Kidney (tissue), 13 donors: ENCODE measurements at regions not wholly inside any gene's neighbourhood (a gene's known extent, or its start where the extent isn't known, plus 50 kb on each side); places are given as distances from the start of the nearest gene placed in this dataset.

ENCODE experiments used
- DNase-seq, 5 donors: peaks; one replicate each; pipeline ENCODE4 v3.0.0-alpha.2; 2013 to 2020
- FAIRE-seq: peaks from 2 replicates; lab custom pipeline; 2012; peaks lifted over from hg19 to GRCh38; lab: Jason Lieb, UNC
- H3K27ac ChIP-seq, 2 donors: one replicate each; pipeline ENCODE4 v1.7.0; 2013; ENCODE audit warnings: low read depth in 2 of 2, low read length in 2 of 2, inconsistent platforms in 1 of 2
- H3K27me3 ChIP-seq: one replicate; pipeline ENCODE4 v1.7.1; 2013; ENCODE audit warnings: low read length, inconsistent platforms; ENCODE audit not compliant: control insufficient read depth, insufficient read depth
- H3K36me3 ChIP-seq, 3 donors: one replicate each; pipeline versions ENCODE4 v1.7.0 to v1.7.1; 2013; ENCODE audit warnings: low read length in 3 of 3, control low read depth in 1 of 3, inconsistent platforms in 1 of 3; ENCODE audit not compliant: insufficient read depth in 3 of 3, control insufficient read depth in 2 of 3
- H3K4me1 ChIP-seq, 3 donors: one replicate each; pipeline versions ENCODE4 v1.7.0 to v1.7.1; 2013; ENCODE audit warnings: low read length in 3 of 3, inconsistent platforms in 1 of 3, low read depth in 1 of 3; ENCODE audit not compliant: control insufficient read depth in 2 of 3, insufficient read depth in 2 of 3
- H3K4me3 ChIP-seq, 3 donors: one replicate each; pipeline versions ENCODE4 v1.7.0 to v1.8.1; 2013; ENCODE audit warnings: low read length in 3 of 3, control low read depth in 1 of 3, inconsistent platforms in 1 of 3
- H3K9ac ChIP-seq, 3 donors: one replicate each; pipeline versions ENCODE4 v1.7.0 to v1.7.1; 2013; ENCODE audit warnings: low read length in 3 of 3, control low read depth in 1 of 3, inconsistent platforms in 1 of 3
- H3K9me3 ChIP-seq, 3 donors: one replicate each; pipeline versions ENCODE4 v1.7.0 to v1.7.1; 2013; ENCODE audit warnings: low read length in 3 of 3, control low read depth in 1 of 3, inconsistent platforms in 1 of 3; ENCODE audit not compliant: control insufficient read depth in 2 of 3, insufficient read depth in 1 of 3
- CTCF ChIP-seq: IDR thresholded peaks from 3 replicates; pipeline ENCODE4 v1.5.1; 2012; ENCODE audit warnings: mild to moderate bottlenecking, moderate library complexity, borderline replicate concordance; ENCODE audit not compliant: insufficient read depth; ENCODE audit errors: extremely low read depth
- intact Hi-C: fragments of 100-400 bp; cut with DNase I; formaldehyde crosslinking; loops from one replicate; pipeline ENCODE4 v1.11.1; 2022
- donor health status: control.
- donor health status: control.
- donor health status: control.
- donor health status: control.
- donor health status: control.
- donor health status: DM: yes; HTN: yes; CAD: no.
- donor health status: Normal renal cell carcinoma (clear cell type).

- TF ChIP-seq CTCF: no peak
- H3K36me3 ChIP-seq: no peaks in the 10 kb centered on the region
- no peak overlapping the region for H3K9ac ChIP-seq
- no peak overlapping the region for H3K27ac ChIP-seq
- H3K27me3 ChIP-seq: no peaks in the 10 kb centered on the region
- FAIRE-seq (no peak), DNase-seq (no peak)
- intact Hi-C loops: no loop called here
- H3K9me3 ChIP-seq: no peaks in the 10 kb centered on the region
- no peak overlapping the region for H3K4me3 ChIP-seq
- H3K4me1 ChIP-seq: no peaks in the 10 kb centered on the region
Observed at GRCh38 chr2:48178611-48179010, 135.9 kb upstream of the FOXN2 start.

- H3K9me3 ChIP-seq: no peaks in the 10 kb centered on the region
- intact Hi-C loops: no loop called here
- FAIRE-seq: no peak
- no peak overlapping the region for H3K9ac ChIP-seq
- H3K27ac ChIP-seq: no peak overlapping the region
- H3K4me1 ChIP-seq: no peaks in the 10 kb centered on the region
- no peak for DNase-seq
- no peaks in the 10 kb centered on the region for H3K36me3 ChIP-seq
- H3K4me3 ChIP-seq: no peak overlapping the region
- no peak for TF ChIP-seq CTCF
- no peaks in the 10 kb centered on the region for H3K27me3 ChIP-seq
Observed at GRCh38 chr2:48180557-48180956, 133.9 kb upstream of the FOXN2 start.

DNA sequence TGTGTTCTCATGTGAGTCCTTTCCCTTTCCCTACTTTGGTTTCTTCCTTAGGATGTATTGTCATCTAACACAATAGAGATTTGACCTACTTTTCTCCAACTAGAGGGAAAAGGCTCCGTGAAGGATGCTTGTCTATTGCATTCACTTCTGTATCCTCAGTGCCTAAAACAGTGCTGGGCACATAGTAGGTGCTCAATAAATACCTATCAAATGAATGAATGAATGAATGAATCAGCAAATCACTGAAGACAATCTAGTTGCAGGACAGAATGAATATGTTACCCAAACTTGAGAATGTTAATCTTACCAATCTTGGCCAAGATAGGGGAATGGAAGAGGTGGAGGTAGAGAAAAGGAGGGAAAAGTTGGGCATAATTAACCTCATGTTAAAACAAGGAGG, 131.2 kb upstream of the FOXN2 start:
- no peak for DNase-seq
- intact Hi-C loops: no loop called here
- Histone ChIP-seq H3K4me1 (no peaks in the 10 kb centered on the region), H3K9me3 (no peaks in the 10 kb centered on the region), H3K36me3 (no peaks in the 10 kb centered on the region), H3K9ac (no peak overlapping the region), H3K4me3 (no peak overlapping the region), H3K27me3 (no peaks in the 10 kb centered on the region), H3K27ac (no peak overlapping the region)
- no peak for FAIRE-seq
- no peak for TF ChIP-seq CTCF

- Histone ChIP-seq H3K27me3 (no peaks in the 10 kb centered on the region), H3K36me3 (no peaks in the 10 kb centered on the region), H3K27ac (no peak overlapping the region), H3K4me1 (no peaks in the 10 kb centered on the region), H3K4me3 (no peak overlapping the region), H3K9ac (no peak overlapping the region), H3K9me3 (no peaks in the 10 kb centered on the region)
- intact Hi-C loops: no loop called here
- FAIRE-seq: no peak
- TF ChIP-seq CTCF: no peak
- DNase-seq: no peak
Observed at GRCh38 chr2:48183991-48184390, 130.5 kb upstream of the FOXN2 start.
